Activated effector memory CD4-positive, alpha-beta T cell treated with Interleukin-2 at 50 U/mL for 16 hours (primary cell): ENCODE measurements at regions not wholly inside any gene's neighbourhood (a gene's known extent, or its start where the extent isn't known, plus 50 kb on each side); places are given as distances from the start of the nearest gene placed in this dataset.

Experiments used
- DNase-seq: peaks from one replicate; pipeline ENCODE4 v3.0.0-alpha.2; 2020

- no peak for DNase-seq
These were observed 113.7 kb downstream of the DLL1 start for GRCh38 chr6:170176898-170177771.

DNA sequence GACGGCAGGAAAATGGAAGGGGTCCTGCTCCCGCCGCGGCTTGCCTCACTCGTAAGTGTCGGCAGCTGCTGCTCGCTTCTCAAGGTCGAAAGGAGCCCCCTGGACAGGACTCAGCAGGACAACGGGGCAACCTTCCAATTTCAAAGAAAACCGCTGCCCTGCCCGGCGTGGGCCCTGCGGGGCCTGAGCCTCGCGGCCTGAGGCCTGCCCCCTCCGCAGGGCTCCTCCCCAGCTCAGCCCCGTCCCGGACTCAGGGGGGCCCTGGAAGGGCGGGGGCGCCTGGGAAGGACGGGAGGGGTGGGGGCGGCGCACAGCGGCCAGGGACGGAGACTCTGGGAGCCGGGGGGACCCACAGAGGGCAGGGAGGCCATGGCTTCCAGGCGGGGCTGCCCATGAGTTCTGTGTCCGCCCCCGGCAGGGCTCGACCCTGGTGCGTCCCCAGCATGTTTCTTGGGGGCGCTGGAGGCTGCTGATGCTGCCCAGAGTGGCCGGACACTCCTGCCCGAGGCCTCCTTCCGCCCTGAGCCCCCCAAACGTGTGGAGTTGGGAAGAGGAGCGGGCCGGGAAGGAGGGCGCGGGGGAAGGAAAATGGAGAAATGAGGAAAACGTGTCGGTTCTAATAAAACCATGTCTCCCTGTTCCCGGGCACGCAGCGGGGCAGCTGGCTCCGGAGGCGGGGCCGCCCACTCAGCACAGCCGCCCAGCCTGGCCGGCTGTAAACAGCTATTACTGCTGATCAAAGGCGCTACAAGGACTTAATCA is 114.6 kb downstream of the DLL1 start:
- DNase-seq: no peak

GRCh38 chr6:170175644-170176135 is 115.2 kb downstream of the DLL1 start:
- DNase-seq: no peak

GRCh38 chr6:170174771-170175643 is 115.9 kb downstream of the DLL1 start:
- no peak for DNase-seq

- DNase-seq: no peak
These were observed 116.6 kb downstream of the DLL1 start for GRCh38 chr6:170174124-170174770.

DNA sequence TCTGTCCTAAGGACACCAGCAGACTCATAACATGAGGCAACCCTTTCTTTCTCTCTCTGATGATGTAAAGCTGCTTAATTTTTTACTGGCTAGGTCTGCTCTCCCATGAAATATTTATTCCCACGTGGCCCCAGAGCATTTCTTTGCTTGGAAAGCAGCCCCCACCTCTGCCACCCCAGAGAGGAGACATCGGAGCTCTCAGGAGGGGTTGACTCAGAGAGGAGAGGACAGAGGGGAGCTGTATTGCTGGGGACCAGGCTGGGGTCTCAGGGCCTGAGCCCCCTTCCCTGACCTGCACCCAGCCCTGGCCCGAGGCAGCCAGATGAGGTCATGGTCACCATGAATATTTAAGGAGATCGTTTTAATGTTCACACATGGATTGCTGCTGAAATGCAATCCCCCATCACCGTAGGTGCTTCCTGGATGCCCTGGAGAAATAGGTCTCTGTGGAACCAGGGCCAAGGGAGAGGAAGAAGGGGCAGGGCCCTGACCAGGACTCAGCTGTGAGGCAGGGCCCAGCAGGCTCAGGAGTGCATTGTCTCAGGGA is 117.5 kb downstream of the DLL1 start:
- DNase-seq: no peak

DNA sequence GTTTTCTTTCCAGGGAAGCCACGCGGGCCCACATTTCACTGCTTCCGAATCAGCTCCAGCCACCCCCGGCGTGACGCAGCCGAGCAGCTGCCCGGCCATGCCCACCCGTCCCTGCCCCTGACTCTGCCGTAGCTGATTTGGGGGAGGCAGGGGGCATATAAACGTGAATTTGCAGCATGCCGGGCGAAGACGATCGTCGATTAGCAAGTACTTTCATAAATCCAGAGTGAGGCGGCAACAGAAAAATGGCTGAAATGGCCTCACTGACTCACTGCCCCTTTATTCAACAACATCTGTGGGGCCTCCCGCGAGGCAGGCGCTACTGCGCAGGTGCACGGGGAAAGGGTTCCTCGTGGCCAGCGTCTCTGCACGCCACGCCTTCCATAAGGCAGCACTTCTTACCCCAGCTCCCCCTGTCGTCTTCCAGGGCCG is 118.0 kb downstream of the DLL1 start:
- no peak for DNase-seq

DNA sequence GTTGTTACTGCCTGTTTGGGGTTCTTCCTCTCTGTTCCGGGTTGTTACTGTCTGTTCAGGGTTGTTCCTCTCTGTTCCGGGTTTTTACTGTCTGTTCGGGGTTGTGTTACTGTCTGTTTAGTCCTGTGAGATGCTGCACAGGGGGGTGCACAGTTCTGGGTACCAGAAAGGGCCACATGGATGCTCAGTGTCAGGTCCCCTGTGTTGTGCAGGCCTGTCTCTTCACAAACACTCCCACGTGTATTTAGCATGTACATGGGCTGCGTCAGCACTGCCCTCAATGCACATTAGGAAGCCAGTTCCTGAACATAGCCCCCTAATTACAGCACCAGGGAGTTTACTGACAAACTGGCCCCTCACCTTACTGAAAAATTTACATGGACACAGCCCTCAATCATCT is 118.5 kb downstream of the DLL1 start:
- no peak for DNase-seq

DNA sequence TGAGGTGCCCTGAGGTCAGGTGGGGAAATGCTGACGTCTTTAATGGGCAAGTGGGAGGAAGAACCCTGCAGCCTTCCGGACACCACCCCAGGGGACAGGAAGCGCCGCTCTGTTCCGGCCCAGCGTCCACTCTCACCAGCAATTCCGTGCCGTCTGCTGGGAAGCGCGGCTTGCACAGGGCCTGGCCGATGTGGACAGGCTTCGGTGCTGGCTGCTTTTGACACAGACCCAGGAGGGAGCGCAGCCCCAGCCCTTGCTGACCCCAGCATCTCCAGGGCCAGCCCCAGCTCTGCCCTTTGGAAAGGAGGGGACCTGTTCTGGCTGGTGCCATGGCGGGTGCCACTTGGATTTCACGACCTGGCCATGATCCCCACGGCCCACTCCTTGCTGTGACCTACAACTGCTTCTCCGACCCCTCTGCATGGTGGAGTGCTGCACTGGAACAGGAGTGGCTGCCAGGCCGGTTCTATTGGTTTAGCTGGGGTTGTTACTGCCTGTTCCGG is 123.2 kb downstream of the DLL1 start:
- no peak for DNase-seq

- no peak for DNase-seq
These were observed 124.3 kb downstream of the DLL1 start for GRCh38 chr6:170166511-170167122.

GRCh38 chr6:170165471-170166117 is 125.3 kb downstream of the DLL1 start:
- no peak for DNase-seq

GRCh38 chr6:170165085-170165470 is 125.8 kb downstream of the DLL1 start:
- no peak for DNase-seq

- DNase-seq: no peak
These were observed 126.5 kb downstream of the DLL1 start for GRCh38 chr6:170164271-170164900.

DNA sequence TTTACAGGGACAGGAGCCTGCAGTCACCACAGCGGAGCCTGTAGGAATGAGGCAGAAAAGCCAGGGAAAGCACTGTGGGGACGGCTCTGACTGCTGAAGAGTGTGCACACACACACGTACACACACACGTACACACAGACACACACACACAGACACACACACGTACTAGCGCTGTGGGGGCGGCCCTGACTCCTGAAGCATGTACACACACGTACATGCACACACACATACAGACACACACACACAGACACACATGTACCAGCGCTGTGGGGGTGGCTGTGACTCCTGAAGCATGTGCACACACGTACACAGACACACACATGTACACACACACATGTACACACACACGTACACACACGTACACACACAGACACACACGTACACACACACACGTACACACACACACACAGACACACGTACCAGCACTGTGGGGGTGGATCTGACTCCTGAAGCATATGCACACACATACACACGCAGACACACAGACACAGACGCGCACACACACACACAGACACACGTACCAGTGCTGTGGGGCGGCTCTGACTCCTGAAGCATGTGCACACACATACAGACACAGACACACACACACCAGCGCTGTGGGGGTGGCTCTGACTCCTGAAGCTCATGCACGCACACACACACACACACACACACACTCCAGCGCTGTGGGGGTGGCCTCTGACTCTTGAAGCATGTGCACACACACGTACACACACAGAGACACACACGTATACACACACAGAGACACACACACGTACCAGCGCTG is 127.3 kb downstream of the DLL1 start:
- no peak for DNase-seq

DNA sequence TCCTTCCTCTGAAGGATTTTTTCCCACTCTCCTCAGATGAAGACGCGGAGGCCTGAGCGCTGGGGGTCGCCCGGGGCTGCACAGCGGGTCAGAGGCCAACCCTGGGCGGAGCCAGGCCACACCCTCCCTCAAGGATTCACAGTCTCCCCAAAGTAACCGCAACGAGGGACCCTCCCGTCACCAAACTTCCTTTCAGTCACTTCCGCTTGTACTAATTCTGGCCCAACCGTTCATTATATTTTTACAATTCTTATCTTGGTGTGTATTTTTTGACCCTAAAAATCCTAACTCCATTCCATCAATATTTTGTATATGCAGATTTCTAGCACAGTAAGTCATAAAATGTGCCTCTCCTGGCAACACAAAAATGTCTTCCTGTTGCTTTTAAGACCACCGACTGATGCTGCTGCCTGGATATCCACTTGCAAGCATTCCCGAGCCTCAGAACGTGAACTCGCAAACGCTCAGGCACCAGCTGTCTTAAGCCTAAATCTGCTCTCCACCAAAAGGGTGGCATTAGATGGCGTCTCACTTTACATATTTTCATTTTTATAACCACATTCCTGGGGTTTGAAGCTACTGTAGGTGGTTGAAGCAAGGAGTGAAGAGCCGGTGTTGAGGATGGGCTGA is 128.0 kb downstream of the DLL1 start:
- DNase-seq: no peak

DNA sequence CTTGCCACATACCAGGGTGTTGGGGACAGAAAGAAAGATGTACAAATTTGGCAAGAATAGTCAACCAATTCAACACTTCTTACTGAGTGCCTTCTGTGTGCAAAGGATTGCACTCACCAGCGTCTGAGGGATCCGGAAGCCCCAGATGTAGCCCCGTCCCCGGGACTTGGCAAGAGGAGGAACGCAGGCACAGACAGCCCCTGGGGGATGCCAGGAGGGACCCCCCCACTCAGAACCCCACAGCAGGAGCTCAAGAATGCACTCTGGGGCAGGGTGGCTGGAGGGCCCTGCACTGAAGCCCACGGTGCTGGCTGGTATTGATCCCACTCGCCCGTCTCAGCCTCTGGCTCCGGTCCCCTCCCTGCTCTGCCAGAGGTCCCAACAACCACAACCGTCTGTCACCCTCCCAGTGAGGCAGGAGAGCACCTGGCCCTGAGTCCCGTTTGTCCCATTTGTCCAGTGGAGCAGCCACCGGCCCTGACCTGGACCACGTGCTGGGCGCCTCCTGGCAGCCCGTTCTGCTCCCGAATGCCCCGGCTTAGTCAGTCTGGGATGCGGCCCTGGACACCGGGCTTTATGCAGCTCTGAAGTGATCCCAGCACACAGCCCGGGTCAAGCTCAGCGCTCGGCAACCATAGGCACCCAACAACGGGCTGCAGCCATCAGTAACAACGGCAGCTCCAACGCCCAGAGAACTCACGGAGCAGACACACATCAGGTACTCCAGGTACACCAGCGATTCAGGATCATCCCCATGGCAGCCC is 128.7 kb downstream of the DLL1 start:
- no peak for DNase-seq

DNA sequence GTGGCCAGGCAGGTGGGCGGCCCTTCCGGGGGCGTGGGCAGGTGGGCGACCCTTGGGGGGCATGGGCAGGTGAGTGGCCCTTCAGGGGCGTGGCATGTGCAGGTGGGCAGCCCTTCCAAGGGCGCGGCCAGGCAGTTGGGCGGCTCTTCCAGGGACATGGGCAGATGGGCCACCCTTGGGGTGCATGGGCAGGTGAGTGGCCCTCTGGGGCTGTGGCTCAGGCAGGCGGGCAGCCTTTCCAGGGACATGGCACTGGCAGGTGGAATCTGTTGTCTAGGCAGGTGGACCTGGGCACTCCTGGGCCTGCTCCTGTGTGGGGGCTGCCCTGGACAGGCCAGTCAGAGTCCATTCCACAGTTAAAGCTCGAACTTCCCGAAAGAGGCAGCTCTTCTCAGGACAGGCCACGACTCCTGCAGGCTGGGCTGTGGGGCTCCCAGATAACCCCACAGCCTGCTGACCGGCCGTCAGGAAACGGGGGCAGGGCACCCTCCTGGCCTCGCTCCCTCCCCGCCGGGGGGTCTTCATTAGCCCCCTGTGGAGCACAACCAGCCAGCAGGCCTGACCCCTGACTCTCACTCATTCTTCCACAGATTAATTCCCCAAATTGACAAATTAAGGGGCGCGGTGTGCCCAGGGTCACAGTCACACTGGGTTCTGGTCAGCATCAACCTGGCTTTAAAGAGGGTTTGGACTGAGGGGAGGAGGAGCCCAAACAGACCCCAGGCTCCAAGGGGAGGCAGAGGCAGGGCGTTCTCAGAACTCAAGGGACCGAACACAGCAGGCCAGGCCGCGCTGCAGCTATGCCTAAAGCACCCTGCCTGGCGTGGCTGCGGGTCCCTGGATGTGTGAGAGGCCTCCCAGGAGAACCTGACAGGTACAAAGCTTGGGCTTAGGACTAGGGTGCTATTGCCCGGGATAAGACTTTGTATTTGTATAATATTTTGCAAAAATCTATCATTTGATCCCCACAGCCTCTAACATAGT is 130.0 kb downstream of the DLL1 start:
- DNase-seq: no peak
